ENCODE measurements at regions not wholly inside any gene's neighbourhood (a gene's known extent, or its start where the extent isn't known, plus 50 kb on each side); places are given as distances from the start of the nearest gene placed in this dataset.

- no peak overlapping the region for H3K4me3 Mint-ChIP-seq
- no peaks in the 10 kb centered on the region for H3K36me3 Mint-ChIP-seq (ENCODE audit: insufficient read depth in 1 of 3, low read depth in 3 of 3)
- H3K27ac Mint-ChIP-seq: peak overlapping the region in 1 of 3 experiments; percentile 27; a peak in 1 of 7 replicates
These were observed 58.4 kb upstream of the ARL8B start for GRCh38 chr3:5063724-5064123.

More at GRCh38 chr3:5063724-5064123, 58.4 kb upstream of the ARL8B start:
- Mint-ChIP-seq H3K4me1 (no peaks in the 10 kb centered on the region), H3K9me3 (no peaks in the 10 kb centered on the region), H3K27me3 (ENCODE audit: low read depth) (no peaks in the 10 kb centered on the region)
- H3T11ph ChIP-seq (ENCODE audit: low read length): no peak overlapping the region
- no peak overlapping the region for H2BK120ac ChIP-seq (ENCODE audit: low read depth, low read length, poor library complexity, severe bottlenecking)
- H3K9me3 ChIP-seq (ENCODE audit: control insufficient read depth, low read depth, low read length): no peaks in the 10 kb centered on the region
- TF ChIP-seq, protein P1, sequence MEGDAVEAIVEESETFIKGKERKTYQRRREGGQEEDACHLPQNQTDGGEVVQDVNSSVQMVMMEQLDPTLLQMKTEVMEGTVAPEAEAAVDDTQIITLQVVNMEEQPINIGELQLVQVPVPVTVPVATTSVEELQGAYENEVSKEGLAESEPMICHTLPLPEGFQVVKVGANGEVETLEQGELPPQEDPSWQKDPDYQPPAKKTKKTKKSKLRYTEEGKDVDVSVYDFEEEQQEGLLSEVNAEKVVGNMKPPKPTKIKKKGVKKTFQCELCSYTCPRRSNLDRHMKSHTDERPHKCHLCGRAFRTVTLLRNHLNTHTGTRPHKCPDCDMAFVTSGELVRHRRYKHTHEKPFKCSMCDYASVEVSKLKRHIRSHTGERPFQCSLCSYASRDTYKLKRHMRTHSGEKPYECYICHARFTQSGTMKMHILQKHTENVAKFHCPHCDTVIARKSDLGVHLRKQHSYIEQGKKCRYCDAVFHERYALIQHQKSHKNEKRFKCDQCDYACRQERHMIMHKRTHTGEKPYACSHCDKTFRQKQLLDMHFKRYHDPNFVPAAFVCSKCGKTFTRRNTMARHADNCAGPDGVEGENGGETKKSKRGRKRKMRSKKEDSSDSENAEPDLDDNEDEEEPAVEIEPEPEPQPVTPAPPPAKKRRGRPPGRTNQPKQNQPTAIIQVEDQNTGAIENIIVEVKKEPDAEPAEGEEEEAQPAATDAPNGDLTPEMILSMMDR (conservative IDR thresholded peaks at IDR 0.05): no peak
- no peaks in the 10 kb centered on the region for H3K79me2 ChIP-seq (ENCODE audit: insufficient read depth, low read length)
- H3K4me1 ChIP-seq (ENCODE audit: insufficient read depth, low read length): no peaks in the 10 kb centered on the region
- no peak overlapping the region for H4K8ac ChIP-seq (replicated peaks; ENCODE audit: insufficient read length, low read depth, low read length)
- H2AK5ac ChIP-seq (ENCODE audit: insufficient read length, low read length): no peak overlapping the region
- H4K20me1 ChIP-seq (ENCODE audit: control insufficient read depth, insufficient read depth, insufficient read length): no peaks in the 10 kb centered on the region
- no peak overlapping the region for H3K4me2 ChIP-seq (ENCODE audit: insufficient read depth, insufficient read length, low read length)
- no peak overlapping the region for H2BK20ac ChIP-seq (ENCODE audit: low read depth, low read length, poor library complexity, severe bottlenecking)
- no peak overlapping the region for H3K9ac ChIP-seq (ENCODE audit: extremely low read depth, insufficient read length, low read length)
- no peak overlapping the region for H2BK12ac ChIP-seq (ENCODE audit: insufficient read length, low read depth, low read length)
- no peaks in the 10 kb centered on the region for H3K79me1 ChIP-seq (ENCODE audit: insufficient read depth, low read depth, low read length, poor library complexity, severe bottlenecking)
- no peak overlapping the region for H2BK15ac ChIP-seq (ENCODE audit: low read depth, low read length)
- H3K23ac ChIP-seq (ENCODE audit: insufficient read length, low read depth, low read length): no peak overlapping the region
- no peak overlapping the region for H3K27ac ChIP-seq (ENCODE audit: insufficient read length, low read depth, low read length)
- H2BK5ac ChIP-seq (ENCODE audit: insufficient read length, low read length): no peak overlapping the region
- H2AFZ ChIP-seq (ENCODE audit: low read length): no peak overlapping the region
- no peaks in the 10 kb centered on the region for H3K27me3 ChIP-seq (ENCODE audit: insufficient read depth, low read length)
- H4K5ac ChIP-seq (ENCODE audit: insufficient read length, low read depth, low read length): no peak overlapping the region
- WGBS (ENCODE audit: extremely low coverage, insufficient read length, low lambda C conversion rate): no CpG with 5 or more reads among the region's 6 CpGs
- no peak overlapping the region for H3K14ac ChIP-seq (ENCODE audit: insufficient read depth, low read length)
- no peaks in the 10 kb centered on the region for H3K23me2 ChIP-seq (ENCODE audit: insufficient read length, low read depth, low read length, poor library complexity, severe bottlenecking)
- no peak for DNase-seq
- no peak overlapping the region for H3K56ac ChIP-seq (ENCODE audit: insufficient read length, low read depth, low read length)
- no peak overlapping the region for H3K4ac ChIP-seq (ENCODE audit: low read depth, low read length)
- no peak overlapping the region for H3K18ac ChIP-seq (ENCODE audit: insufficient read length, low read depth, low read length)
- H4K91ac ChIP-seq (ENCODE audit: insufficient read length, low read depth, low read length): no peak overlapping the region
